GM12891 (cell line): ENCODE measurements at regions not wholly inside any gene's neighbourhood (a gene's known extent, or its start where the extent isn't known, plus 50 kb on each side); places are given as distances from the start of the nearest gene placed in this dataset.

Experiments used
- DNase-seq: peaks from one replicate; pipeline ENCODE4 v3.0.0; 2011; ENCODE audit warnings: low spot score; ENCODE audit not compliant: insufficient read length
- FAIRE-seq: peaks from 2 replicates; lab custom pipeline; 2011; peaks lifted over from hg19 to GRCh38; lab: Jason Lieb, UNC
- PAX5 ChIP-seq: IDR thresholded peaks from 2 replicates; pipeline ENCODE4 v1.6.1; 2011; ENCODE audit warnings: low read length, moderate library complexity, mild to moderate bottlenecking; ENCODE audit not compliant: insufficient read depth, severe bottlenecking
- POLR2A ChIP-seq: IDR thresholded peaks from 2 replicates; pipeline ENCODE4 v1.6.1; 2011; ENCODE audit warnings: low read depth, low read length, control low read depth
- POLR2AphosphoS5 ChIP-seq: IDR thresholded peaks from 2 replicates; pipeline ENCODE4 v1.6.1; 2011; ENCODE audit warnings: low read depth, low read length, control low read depth
- POU2F2 ChIP-seq: IDR thresholded peaks from 2 replicates; pipeline ENCODE4 v1.6.1; 2011; ENCODE audit warnings: low read depth, mild to moderate bottlenecking, control low read depth, low read length, moderate library complexity
- SPI1 ChIP-seq: IDR thresholded peaks from 2 replicates; pipeline ENCODE4 v1.6.1; 2011; ENCODE audit warnings: low read depth, low read length, control low read depth
- TAF1 ChIP-seq: IDR thresholded peaks from 2 replicates; pipeline ENCODE4 v1.6.1; 2011; ENCODE audit warnings: low read depth, low read length, control low read depth

DNA sequence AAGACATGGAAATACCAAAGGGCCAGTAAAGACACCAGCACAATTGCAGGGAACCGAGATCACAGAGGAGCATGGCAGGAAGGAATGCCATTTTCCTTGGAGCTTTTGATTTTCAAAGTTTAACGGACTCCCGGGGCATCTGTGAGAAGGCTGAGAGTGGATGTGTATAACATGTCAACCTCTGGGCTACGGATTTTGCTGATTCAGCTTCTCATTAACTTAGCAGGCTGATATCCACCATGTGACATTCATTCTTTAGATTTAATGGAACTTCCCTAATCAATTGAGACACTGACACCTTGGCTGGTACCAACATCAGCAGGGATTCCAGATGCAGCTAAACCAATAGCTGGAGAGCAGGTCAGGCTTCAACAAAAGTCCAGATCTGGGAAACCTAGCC lies 496.6 kb upstream of the SPHKAP start:
- no peak for FAIRE-seq
- TF ChIP-seq PAX5: no peak
- TF ChIP-seq SPI1: no peak
- TF ChIP-seq TAF1: no peak
- TF ChIP-seq POLR2AphosphoS5: no peak
- no peak for TF ChIP-seq POLR2A
- no peak for TF ChIP-seq POU2F2
- no peak for DNase-seq

DNA sequence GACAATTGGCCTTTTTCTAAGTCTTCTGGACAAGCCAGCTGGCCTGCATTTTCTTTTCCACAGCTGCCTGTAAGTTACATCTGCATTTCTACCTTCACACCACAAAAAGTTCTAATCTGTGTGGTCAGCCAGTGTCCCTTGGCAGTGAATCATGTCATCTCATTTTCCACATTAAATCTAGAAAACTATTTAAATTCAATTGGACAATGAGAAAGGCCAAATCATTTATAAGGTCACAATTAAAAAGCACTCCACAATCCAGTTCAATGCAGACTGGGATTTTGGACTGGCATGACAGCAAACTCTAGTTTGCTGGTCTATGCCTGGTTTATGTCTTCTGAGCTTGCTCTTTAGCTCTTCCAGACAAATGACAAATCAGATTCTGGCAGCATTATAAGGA lies 494.2 kb upstream of the SPHKAP start:
- DNase-seq (no peak), FAIRE-seq (no peak)
- TF ChIP-seq PAX5: no peak
- TF ChIP-seq POU2F2: no peak
- no peak for TF ChIP-seq POLR2AphosphoS5
- TF ChIP-seq TAF1: no peak
- no peak for TF ChIP-seq POLR2A
- no peak for TF ChIP-seq SPI1

GRCh38 chr2:228675091-228675490 lies 493.6 kb upstream of the SPHKAP start:
- DNase-seq (no peak), FAIRE-seq (no peak)
- no peak for TF ChIP-seq POLR2AphosphoS5
- no peak for TF ChIP-seq POU2F2
- no peak for TF ChIP-seq TAF1
- TF ChIP-seq SPI1: no peak
- no peak for TF ChIP-seq PAX5
- TF ChIP-seq POLR2A: no peak

GRCh38 chr2:228673876-228674554 lies 492.5 kb upstream of the SPHKAP start:
- TF ChIP-seq POLR2A: no peak
- no peak for TF ChIP-seq TAF1
- no peak for TF ChIP-seq SPI1
- TF ChIP-seq POU2F2: no peak
- TF ChIP-seq PAX5: no peak
- TF ChIP-seq POLR2AphosphoS5: no peak
- DNase-seq (no peak), FAIRE-seq (no peak)

DNA sequence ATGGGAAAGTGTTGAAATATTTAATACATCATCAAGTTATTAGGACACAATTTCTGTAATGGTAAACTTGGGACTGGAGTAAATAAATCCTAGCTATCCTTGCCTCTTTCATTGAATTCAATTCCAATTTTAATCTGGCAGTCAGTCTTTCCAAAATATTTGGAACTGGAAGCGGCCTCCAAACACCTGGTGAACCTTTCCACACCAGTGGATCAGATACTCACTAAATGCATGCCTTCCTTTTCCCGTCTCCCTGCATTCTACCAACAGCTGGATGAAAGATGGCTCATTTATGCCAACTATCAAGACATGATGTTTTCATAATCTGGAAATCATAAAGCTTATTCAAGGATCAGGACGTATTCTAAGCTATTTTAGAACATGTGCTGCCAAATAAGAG lies 488.2 kb upstream of the SPHKAP start:
- TF ChIP-seq POU2F2: no peak
- no peak for TF ChIP-seq POLR2A
- no peak for TF ChIP-seq TAF1
- TF ChIP-seq POLR2AphosphoS5: no peak
- TF ChIP-seq SPI1: no peak
- DNase-seq (no peak), FAIRE-seq (no peak)

GRCh38 chr2:228665232-228665631 lies 483.7 kb upstream of the SPHKAP start:
- no peak for TF ChIP-seq POLR2A
- TF ChIP-seq POLR2AphosphoS5: no peak
- no peak for TF ChIP-seq POU2F2
- no peak for TF ChIP-seq PAX5
- no peak for TF ChIP-seq TAF1
- TF ChIP-seq SPI1: no peak
- FAIRE-seq (no peak), DNase-seq (no peak)

- FAIRE-seq (no peak), DNase-seq (no peak)
- TF ChIP-seq POLR2A: no peak
- TF ChIP-seq PAX5: no peak
- no peak for TF ChIP-seq POU2F2
- TF ChIP-seq POLR2AphosphoS5: no peak
- no peak for TF ChIP-seq SPI1
- TF ChIP-seq TAF1: no peak
Measured at GRCh38 chr2:228658998-228659397, 477.5 kb upstream of the SPHKAP start.

GRCh38 chr2:228657807-228658402 lies 476.4 kb upstream of the SPHKAP start:
- TF ChIP-seq POLR2A: no peak
- no peak for TF ChIP-seq SPI1
- no peak for TF ChIP-seq POLR2AphosphoS5
- TF ChIP-seq TAF1: no peak
- no peak for FAIRE-seq
- no peak for DNase-seq

GRCh38 chr2:228655331-228655730 lies 473.8 kb upstream of the SPHKAP start:
- no peak for TF ChIP-seq POLR2A
- TF ChIP-seq POU2F2: no peak
- TF ChIP-seq SPI1: no peak
- TF ChIP-seq POLR2AphosphoS5: no peak
- FAIRE-seq: no peak
- DNase-seq: no peak

DNA sequence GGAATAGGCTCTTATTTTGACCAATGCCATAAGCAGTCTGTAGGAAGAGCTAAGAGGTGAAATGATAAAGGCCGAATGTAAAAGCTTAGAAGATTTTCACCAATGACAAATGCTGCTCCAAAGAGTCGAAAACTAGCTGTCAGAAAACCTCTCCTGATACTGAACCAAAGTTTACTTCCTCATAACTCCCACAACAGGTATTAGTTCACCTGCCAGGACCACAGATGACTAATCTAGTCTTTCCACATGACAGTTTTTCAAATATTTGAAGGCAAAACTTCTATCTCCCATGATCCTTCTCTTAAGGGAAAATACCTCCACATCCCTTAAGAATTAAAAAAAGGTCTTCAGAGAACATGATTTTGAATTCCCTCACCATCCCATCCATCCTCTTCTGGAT lies 473.2 kb upstream of the SPHKAP start:
- TF ChIP-seq SPI1 (no peak), POLR2AphosphoS5 (no peak), POLR2A (no peak), POU2F2 (no peak), PAX5 (no peak), TAF1 (no peak)
- FAIRE-seq: no peak
- no peak for DNase-seq
